Brain microvascular endothelial cell (primary cell): ENCODE measurements at regions not wholly inside any gene's neighbourhood (a gene's known extent, or its start where the extent isn't known, plus 50 kb on each side); places are given as distances from the start of the nearest gene placed in this dataset.

ENCODE experiments used
- DNase-seq: peaks from one replicate; pipeline ENCODE4 v3.0.0-alpha.2; 2020
- H3K27ac ChIP-seq: fragments of 250-450 bp; sonication (Bioruptor Pico); 2 replicates; pipeline ENCODE4 v1.5.1; 2020; ENCODE audit warnings: mild to moderate bottlenecking, moderate library complexity
- H3K27me3 ChIP-seq: fragments of 250-450 bp; sonication (Bioruptor Pico); replicated peaks from 2 replicates; pipeline ENCODE4 v1.5.1; 2020; ENCODE audit warnings: mild to moderate bottlenecking
- H3K36me3 ChIP-seq: fragments of 250-450 bp; sonication (Bioruptor Pico); replicated peaks from 2 replicates; pipeline ENCODE4 v1.5.1; 2020; ENCODE audit warnings: mild to moderate bottlenecking
- H3K4me3 ChIP-seq: 2 replicates; pipeline ENCODE4 v1.5.1; 2011; ENCODE audit warnings: low read depth, mild to moderate bottlenecking, control low read depth, low read length, moderate library complexity
- in situ Hi-C: cut with HindIII; loops from 2 replicates; pipeline ENCODE4 v1.10.0; 2017; ENCODE audit warnings: low sequenced_read_pairs, low pct_ligation_motif_present
- TF ChIP-seq, protein P1 (sequence below): IDR thresholded peaks from 2 replicates; pipeline ENCODE4 v1.5.1; 2011; ENCODE audit warnings: low read depth, mild to moderate bottlenecking, moderate library complexity, low read length, control low read depth, inconsistent platforms; ENCODE audit errors: missing control alignments

DNA sequence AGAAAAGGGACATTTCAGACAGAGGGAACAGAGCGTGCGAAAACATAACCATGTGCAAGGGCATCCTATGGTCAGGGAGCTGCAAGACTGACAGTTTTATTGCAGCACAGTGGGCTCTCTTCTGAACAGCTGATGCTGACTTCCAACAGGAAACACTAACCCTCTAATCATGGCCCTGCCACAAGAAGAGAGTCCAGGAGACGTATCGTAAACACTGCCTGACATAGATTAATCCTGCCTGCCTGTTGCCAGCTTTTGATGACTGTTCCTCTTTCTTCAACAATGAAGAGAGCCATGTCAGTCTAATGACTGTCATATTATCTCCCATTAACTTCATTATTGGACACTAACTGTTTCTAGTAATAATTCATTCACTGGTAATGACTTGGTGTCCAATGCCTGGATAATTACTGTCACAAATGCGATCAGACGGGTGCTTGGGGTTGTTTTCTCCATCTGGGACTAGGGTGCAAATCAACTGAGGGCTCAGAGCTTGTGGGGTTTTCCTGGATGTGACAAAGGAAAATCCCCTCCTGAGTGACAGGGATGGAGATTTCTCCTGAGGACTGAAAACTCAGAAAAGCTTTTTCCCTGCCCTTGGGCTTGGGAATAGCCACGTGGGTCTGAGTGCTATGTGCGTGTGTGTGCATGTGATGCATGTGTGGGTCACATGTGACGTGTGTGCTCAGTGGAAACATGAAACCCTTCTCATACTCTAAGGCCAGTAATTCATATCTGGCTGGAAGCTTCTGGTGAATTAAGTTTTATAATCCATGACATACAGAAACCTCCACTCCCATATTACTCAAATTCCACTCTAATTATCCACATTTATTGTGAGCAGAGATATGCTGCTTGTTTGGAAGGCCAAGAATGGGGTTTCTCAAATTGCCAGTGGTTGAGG, 144.0 kb upstream of the PLXNA2 start:
- no peak overlapping the region for H3K27ac ChIP-seq
- H3K36me3 ChIP-seq = no peaks in the 10 kb centered on the region
- DNase-seq = no peak
- no peaks in the 10 kb centered on the region for H3K27me3 ChIP-seq
- in situ Hi-C loops = no loop called here
- TF ChIP-seq, protein P1, sequence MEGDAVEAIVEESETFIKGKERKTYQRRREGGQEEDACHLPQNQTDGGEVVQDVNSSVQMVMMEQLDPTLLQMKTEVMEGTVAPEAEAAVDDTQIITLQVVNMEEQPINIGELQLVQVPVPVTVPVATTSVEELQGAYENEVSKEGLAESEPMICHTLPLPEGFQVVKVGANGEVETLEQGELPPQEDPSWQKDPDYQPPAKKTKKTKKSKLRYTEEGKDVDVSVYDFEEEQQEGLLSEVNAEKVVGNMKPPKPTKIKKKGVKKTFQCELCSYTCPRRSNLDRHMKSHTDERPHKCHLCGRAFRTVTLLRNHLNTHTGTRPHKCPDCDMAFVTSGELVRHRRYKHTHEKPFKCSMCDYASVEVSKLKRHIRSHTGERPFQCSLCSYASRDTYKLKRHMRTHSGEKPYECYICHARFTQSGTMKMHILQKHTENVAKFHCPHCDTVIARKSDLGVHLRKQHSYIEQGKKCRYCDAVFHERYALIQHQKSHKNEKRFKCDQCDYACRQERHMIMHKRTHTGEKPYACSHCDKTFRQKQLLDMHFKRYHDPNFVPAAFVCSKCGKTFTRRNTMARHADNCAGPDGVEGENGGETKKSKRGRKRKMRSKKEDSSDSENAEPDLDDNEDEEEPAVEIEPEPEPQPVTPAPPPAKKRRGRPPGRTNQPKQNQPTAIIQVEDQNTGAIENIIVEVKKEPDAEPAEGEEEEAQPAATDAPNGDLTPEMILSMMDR = no peak
- no peak overlapping the region for H3K4me3 ChIP-seq

DNA sequence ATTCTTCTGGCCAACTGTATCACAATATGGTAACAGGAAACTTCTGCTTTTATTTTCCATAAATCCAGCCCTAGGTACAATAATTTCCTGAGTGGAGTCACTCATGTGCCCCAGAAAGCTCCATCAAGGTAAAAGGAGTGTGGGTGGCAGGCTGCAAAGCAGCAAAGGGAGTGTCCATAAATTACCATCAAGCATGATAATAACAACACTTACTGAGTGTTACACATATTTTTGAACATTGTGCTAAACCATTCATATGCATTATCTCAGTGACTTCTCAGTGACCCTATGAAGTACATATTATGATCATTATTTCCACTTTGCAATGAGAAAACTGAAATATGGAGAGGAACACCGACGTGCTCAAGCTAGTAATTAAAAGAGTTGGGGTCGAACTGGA, 149.2 kb upstream of the PLXNA2 start:
- no peaks in the 10 kb centered on the region for H3K36me3 ChIP-seq
- in situ Hi-C loops = no loop called here
- no peaks in the 10 kb centered on the region for H3K27me3 ChIP-seq
- TF ChIP-seq, protein P1 = no peak
- H3K4me3 ChIP-seq = no peak overlapping the region
- DNase-seq = no peak
- H3K27ac ChIP-seq = no peak overlapping the region

DNA sequence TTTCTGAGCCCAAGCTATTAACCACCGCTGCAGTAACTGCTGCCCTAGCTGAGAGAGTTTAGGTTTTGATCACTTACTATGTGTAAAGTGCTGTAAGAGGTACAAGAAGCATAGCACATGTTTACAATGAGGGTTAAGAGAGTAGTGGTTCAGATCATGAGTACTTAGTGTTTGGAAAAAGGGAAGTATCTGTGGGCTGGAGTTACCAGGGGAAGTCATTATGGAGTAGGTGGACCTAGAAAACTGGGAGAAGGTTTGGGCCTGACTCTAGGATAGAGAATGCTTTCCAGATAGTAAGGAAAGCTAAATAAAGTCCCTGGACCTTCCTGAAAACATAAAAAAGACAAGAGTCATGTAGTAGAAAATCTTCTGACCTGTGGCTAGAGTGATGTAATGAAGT, 149.6 kb upstream of the PLXNA2 start:
- no peaks in the 10 kb centered on the region for H3K36me3 ChIP-seq
- no peak overlapping the region for H3K27ac ChIP-seq
- no peak overlapping the region for H3K4me3 ChIP-seq
- TF ChIP-seq, protein P1 = no peak
- no peaks in the 10 kb centered on the region for H3K27me3 ChIP-seq
- in situ Hi-C loops = no loop called here
- DNase-seq = no peak

DNA sequence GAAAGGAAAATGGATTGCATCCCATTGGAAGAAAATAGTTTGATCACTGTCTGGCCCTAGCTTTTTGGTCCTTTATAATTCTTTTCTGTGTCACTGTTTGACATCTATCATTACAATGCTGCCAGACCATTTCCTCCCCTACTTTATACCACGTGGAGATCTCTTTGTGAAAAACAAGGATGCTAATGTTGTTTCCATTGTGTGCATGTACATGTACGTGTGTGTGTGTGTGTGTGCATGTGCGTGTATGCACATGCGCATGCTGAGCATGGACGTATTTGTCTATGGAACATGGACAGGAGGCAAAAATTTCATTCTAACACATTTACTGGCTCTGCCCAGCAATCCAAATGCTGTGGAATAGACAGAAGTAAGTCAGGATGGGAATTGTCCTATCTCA, 153.1 kb upstream of the PLXNA2 start:
- no peak overlapping the region for H3K4me3 ChIP-seq
- DNase-seq = no peak
- no peak overlapping the region for H3K27ac ChIP-seq
- TF ChIP-seq, protein P1 = no peak
- no peaks in the 10 kb centered on the region for H3K36me3 ChIP-seq
- in situ Hi-C loops = no loop called here
- H3K27me3 ChIP-seq = no peaks in the 10 kb centered on the region

DNA sequence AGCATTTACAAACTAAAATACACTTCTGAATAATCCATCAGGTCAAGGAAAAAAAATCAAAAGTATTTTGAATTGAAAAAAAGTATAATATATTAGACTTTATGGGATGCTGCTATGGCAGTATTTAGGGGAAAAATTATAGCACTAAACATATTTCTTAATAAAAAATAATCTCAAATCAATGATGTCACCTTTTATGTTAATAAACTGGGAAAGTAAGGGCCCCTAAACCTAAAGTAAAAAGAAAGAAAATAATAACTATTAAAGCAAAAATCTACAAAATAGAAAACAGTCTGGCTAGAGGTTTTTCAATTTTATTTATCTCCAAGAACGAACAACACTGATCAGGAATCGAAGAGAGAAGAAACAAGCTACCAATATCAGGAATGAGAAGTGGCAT, 160.8 kb upstream of the PLXNA2 start:
- Histone ChIP-seq H3K36me3 (no peaks in the 10 kb centered on the region), H3K27ac (no peak overlapping the region), H3K27me3 (no peaks in the 10 kb centered on the region), H3K4me3 (no peak overlapping the region)
- DNase-seq = no peak
- TF ChIP-seq, protein P1 = no peak
- in situ Hi-C loops = no loop called here

DNA sequence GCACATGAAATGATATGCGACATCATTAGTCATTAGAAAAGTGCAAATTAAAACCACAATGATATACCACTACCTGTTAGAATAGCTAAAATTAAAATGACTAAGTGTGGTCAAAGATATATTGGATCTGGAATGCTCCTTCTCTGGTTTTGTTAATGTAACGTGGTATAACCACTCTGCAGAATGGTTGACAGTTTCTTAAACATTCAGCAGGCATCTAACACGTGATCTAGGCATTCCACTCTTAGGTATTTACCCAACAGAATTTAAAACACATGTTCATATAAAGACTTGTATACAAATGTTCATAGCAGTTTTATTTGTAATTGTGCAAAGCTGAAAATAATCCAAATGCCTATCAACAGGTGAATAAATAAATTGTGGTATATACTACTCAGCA, 165.0 kb upstream of the PLXNA2 start:
- Histone ChIP-seq H3K4me3 (no peak overlapping the region), H3K36me3 (no peaks in the 10 kb centered on the region), H3K27ac (no peak overlapping the region), H3K27me3 (no peaks in the 10 kb centered on the region)
- in situ Hi-C loops = no loop called here
- DNase-seq = no peak
- TF ChIP-seq, protein P1 = no peak
